Neural progenitor cell (in vitro differentiated cells): ENCODE measurements at regions not wholly inside any gene's neighbourhood (a gene's known extent, or its start where the extent isn't known, plus 50 kb on each side); places are given as distances from the start of the nearest gene placed in this dataset.
A peak's percentile ranks its signal among the peaks of the same experiment; 100 is the strongest.

Source experiments
- DNase-seq: peaks from one replicate; pipeline ENCODE4 v3.0.0-alpha.2; 2016; ENCODE audit warnings: low spot score
- H2AFZ ChIP-seq: fragments of 200-600 bp; sonication (generic); replicated peaks from 2 replicates; pipeline ENCODE4 v1.6.1; 2016; ENCODE audit warnings: antibody characterized with exemption
- H3F3A ChIP-seq: fragments of 200-600 bp; sonication (generic); 2 replicates; pipeline ENCODE4 v1.6.1; 2016; ENCODE audit warnings: antibody characterized with exemption, low read depth
- H3K27ac ChIP-seq: fragments of 200-600 bp; sonication (generic); 2 replicates; pipeline ENCODE4 v1.5.1; 2016; ENCODE audit warnings: mild to moderate bottlenecking
- H3K27me3 ChIP-seq: fragments of 200-600 bp; sonication (generic); 2 replicates; pipeline ENCODE4 v1.6.1; 2016; ENCODE audit warnings: mild to moderate bottlenecking, moderate library complexity
- H3K36me3 ChIP-seq: fragments of 200-600 bp; sonication (generic); 2 replicates; pipeline ENCODE4 v1.5.1; 2016
- H3K4me1 ChIP-seq: fragments of 200-600 bp; sonication (generic); 2 replicates; pipeline ENCODE4 v1.6.1; 2016; ENCODE audit warnings: mixed run types
- H3K4me2 ChIP-seq: fragments of 200-600 bp; sonication (generic); 2 replicates; pipeline ENCODE4 v1.6.1; 2016
- H3K4me3 ChIP-seq: fragments of 200-600 bp; sonication (generic); 2 replicates; pipeline ENCODE4 v1.5.1; 2016
- H3K79me2 ChIP-seq: fragments of 200-600 bp; sonication (generic); 2 replicates; pipeline ENCODE4 v1.6.1; 2016; ENCODE audit warnings: low read depth
- H3K9ac ChIP-seq: fragments of 200-600 bp; sonication (generic); 2 replicates; pipeline ENCODE4 v1.6.1; 2016
- H3K9me3 ChIP-seq: fragments of 200-600 bp; sonication (generic); 2 replicates; pipeline ENCODE4 v1.5.1; 2016; ENCODE audit warnings: low read depth
- H4K20me1 ChIP-seq: fragments of 200-600 bp; sonication (generic); 2 replicates; pipeline ENCODE4 v1.6.1; 2016; ENCODE audit warnings: low read depth
- H3K27ac Mint-ChIP-seq: 3 replicates; pipeline ENCODE4 v1.8.0; 2021; ENCODE audit warnings: mixed read lengths
- H3K27me3 Mint-ChIP-seq: 2 replicates; pipeline ENCODE4 v1.8.0; 2022; ENCODE audit warnings: low read depth, mild to moderate bottlenecking, inconsistent platforms, moderate library complexity, mixed read lengths; ENCODE audit not compliant: insufficient read depth
- H3K36me3 Mint-ChIP-seq: 3 replicates; pipeline ENCODE4 v1.8.0; 2021; ENCODE audit warnings: mixed read lengths
- H3K4me1 Mint-ChIP-seq: 3 replicates; pipeline ENCODE4 v1.8.0; 2021; ENCODE audit warnings: mixed read lengths
- H3K4me3 Mint-ChIP-seq: 3 replicates; pipeline ENCODE4 v1.8.0; 2021; ENCODE audit warnings: mild to moderate bottlenecking, moderate library complexity, mixed read lengths
- H3K9me3 Mint-ChIP-seq: 3 replicates; pipeline ENCODE4 v1.8.0; 2020; ENCODE audit warnings: mixed read lengths
- CTCF ChIP-seq: fragments of 200-600 bp; sonication (generic); IDR thresholded peaks from 2 replicates; pipeline ENCODE4 v1.5.1; 2017; ENCODE audit warnings: antibody characterized with exemption, mild to moderate bottlenecking
- EZH2 ChIP-seq: fragments of 200-600 bp; sonication (generic); IDR thresholded peaks from 2 replicates; pipeline ENCODE4 v1.6.1; 2017; ENCODE audit warnings: antibody characterized with exemption, mild to moderate bottlenecking, moderate library complexity
- EZH2phosphoT487 ChIP-seq: fragments of 200-600 bp; sonication (generic); IDR thresholded peaks from 2 replicates; pipeline ENCODE4 v1.6.1; 2017; ENCODE audit warnings: antibody characterized with exemption

GRCh38 chr12:107474639-107475539 is 210.7 kb upstream of the PWP1 start:
- Histone ChIP-seq H3K36me3 (no peaks in the 10 kb centered on the region), H3K9me3 (no peaks in the 10 kb centered on the region), H2AFZ (no peak overlapping the region), H3F3A (no peaks in the 10 kb centered on the region), H3K27me3 (no peaks in the 10 kb centered on the region), H3K4me1 (peaks cover 5% of the 10 kb centered on the region), H3K79me2 (no peaks in the 10 kb centered on the region), H3K4me2 (no peak overlapping the region), H3K27ac (no peak overlapping the region), H4K20me1 (no peaks in the 10 kb centered on the region), H3K4me3 (no peak overlapping the region), H3K9ac (no peak overlapping the region)
- H3K36me3 Mint-ChIP-seq = no peaks in the 10 kb centered on the region
- H3K4me3 Mint-ChIP-seq = no peak overlapping the region
- peaks cover 7% of the 10 kb centered on the region for H3K27me3 Mint-ChIP-seq
- no peaks in the 10 kb centered on the region for H3K9me3 Mint-ChIP-seq
- H3K27ac Mint-ChIP-seq = no peak overlapping the region
- peaks cover 22% of the 10 kb centered on the region for H3K4me1 Mint-ChIP-seq
- no peak for TF ChIP-seq CTCF
- no peak for TF ChIP-seq EZH2
- no peak for TF ChIP-seq EZH2phosphoT487
- DNase-seq = no peak

- Mint-ChIP-seq H3K27ac (no peak overlapping the region), H3K9me3 (no peaks in the 10 kb centered on the region), H3K4me1 (peaks cover 22% of the 10 kb centered on the region), H3K36me3 (no peaks in the 10 kb centered on the region), H3K4me3 (no peak overlapping the region), H3K27me3 (peaks cover 5% of the 10 kb centered on the region)
- no peaks in the 10 kb centered on the region for H3F3A ChIP-seq
- no peak for TF ChIP-seq CTCF
- no peak for TF ChIP-seq EZH2
- TF ChIP-seq EZH2phosphoT487 = no peak
- H3K4me3 ChIP-seq = no peak overlapping the region
- no peak overlapping the region for H3K4me2 ChIP-seq
- no peak overlapping the region for H3K9ac ChIP-seq
- no peaks in the 10 kb centered on the region for H3K36me3 ChIP-seq
- no peak for DNase-seq
- H3K27ac ChIP-seq = no peak overlapping the region
- no peaks in the 10 kb centered on the region for H3K79me2 ChIP-seq
- H2AFZ ChIP-seq = no peak overlapping the region
- H4K20me1 ChIP-seq = no peaks in the 10 kb centered on the region
- peaks cover 5% of the 10 kb centered on the region for H3K4me1 ChIP-seq
- H3K9me3 ChIP-seq = no peaks in the 10 kb centered on the region
- H3K27me3 ChIP-seq = no peaks in the 10 kb centered on the region
Observed at GRCh38 chr12:107475900-107476299, 209.7 kb upstream of the PWP1 start.

DNA sequence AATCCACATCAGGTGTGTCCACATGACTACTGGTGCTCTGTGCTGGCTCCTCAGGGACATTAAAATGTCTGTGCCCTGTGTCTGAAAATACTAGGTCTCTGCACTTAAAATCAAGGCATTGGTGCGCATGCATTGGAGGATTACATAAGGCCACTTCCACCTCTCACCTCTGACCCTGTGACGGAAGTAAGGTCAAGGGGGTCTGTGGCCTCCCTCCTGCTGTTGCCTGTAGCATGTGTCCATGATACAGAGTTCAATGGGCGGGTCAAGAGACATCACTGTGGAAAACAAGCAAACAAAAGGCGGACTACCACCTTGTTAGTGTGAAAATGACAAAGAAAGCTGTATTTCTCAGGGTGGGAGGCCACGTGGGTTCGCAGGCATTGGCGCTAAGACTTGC is 208.6 kb upstream of the PWP1 start:
- Mint-ChIP-seq H3K36me3 (no peaks in the 10 kb centered on the region), H3K27ac (peak overlapping the region; percentile 36), H3K27me3 (peaks cover 5% of the 10 kb centered on the region), H3K9me3 (no peaks in the 10 kb centered on the region), H3K4me1 (peaks cover 17% of the 10 kb centered on the region), H3K4me3 (no peak overlapping the region)
- Histone ChIP-seq H3K27ac (no peak overlapping the region), H3K4me1 (no peaks in the 10 kb centered on the region), H3K4me2 (no peak overlapping the region), H4K20me1 (no peaks in the 10 kb centered on the region), H3K4me3 (no peak overlapping the region), H3K9ac (no peak overlapping the region), H3F3A (no peaks in the 10 kb centered on the region), H2AFZ (no peak overlapping the region), H3K36me3 (no peaks in the 10 kb centered on the region), H3K79me2 (no peaks in the 10 kb centered on the region), H3K9me3 (no peaks in the 10 kb centered on the region), H3K27me3 (no peaks in the 10 kb centered on the region)
- TF ChIP-seq CTCF (no peak), EZH2phosphoT487 (no peak), EZH2 (no peak)
- no peak for DNase-seq
